ENCODE measurements at regions not wholly inside any gene's neighbourhood (a gene's known extent, or its start where the extent isn't known, plus 50 kb on each side); places are given as distances from the start of the nearest gene placed in this dataset.

DNA sequence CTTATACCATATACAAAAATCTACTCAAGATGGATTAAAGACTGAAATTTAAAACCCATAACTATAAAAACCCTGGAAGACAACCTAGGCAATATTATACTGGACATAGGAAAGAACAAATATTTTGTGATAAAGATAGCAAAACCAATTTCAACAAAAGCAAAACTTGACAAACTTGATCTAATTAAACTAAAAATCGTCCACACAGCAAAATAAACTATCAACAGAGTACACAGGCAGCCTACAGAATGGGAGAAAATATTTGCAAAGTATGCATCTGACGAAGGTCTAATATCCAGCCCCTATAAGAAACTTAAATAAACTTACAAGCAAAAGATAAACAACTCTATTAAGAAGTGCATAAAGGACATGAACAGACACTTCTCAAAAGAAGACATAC is 240.1 kb downstream of the HGF start:
- DNase-seq (ENCODE audit: low spot score): no peak

- no peak for DNase-seq (ENCODE audit: low spot score)
Observed at GRCh38 chr7:81527651-81528050, 242.2 kb downstream of the HGF start.

DNA sequence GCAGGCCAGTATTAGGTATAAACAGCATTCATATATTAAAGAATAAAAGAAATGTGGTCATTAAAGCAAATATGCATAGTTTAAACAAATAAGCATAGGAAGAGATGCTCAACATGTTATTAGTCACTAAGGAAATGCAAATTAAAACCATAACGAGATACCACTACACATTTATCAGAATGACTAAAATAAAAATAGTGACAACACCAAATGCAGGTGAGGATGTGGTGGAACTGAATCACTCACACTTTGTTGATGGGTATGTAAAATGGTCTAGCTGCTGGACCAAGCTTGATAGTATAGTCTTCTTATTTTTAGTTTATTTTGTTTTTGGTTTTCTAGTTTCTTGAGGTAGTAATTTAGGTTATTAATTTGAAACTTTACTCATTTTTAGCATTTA is 242.9 kb downstream of the HGF start:
- no peak for DNase-seq (ENCODE audit: low spot score)

DNA sequence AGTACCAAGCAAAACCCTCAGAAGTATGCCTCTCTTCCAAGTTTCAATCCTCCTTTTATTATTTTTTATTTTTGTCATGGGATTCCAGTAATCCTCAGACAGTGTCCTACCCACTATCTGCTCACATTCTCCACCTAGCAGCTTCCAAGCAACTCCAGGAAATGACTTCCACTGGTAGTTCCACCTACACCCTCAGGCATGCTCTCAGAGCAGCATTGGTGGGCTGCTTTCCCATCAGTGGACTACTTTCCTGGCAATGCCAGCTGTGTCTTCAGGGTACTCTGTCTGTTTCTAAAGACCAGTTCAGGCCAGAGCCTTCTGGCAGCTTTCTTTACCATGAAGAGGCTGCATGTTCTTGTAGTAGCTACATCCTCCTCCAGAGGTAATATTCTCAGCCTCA is 244.0 kb downstream of the HGF start:
- DNase-seq (ENCODE audit: low spot score): no peak

DNA sequence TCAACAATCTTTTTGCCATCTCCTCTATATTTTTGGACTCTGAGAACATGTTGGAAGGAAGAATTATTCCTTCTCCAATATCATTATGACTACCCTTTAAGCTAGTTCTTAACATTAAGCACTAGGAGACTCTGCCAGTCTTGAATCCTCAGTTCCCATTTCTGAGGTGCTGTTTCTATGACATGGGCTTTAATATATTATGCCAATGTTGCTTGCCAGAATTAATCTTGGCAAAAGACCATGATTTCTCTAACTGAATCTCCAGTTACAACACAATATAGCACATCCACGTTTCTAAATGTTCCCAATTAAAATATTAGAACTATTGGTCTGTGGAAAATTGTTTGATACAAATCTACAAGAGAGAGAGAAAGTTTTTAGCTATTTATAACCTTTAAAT is 250.0 kb downstream of the HGF start:
- no peak for DNase-seq (ENCODE audit: low spot score)

DNA sequence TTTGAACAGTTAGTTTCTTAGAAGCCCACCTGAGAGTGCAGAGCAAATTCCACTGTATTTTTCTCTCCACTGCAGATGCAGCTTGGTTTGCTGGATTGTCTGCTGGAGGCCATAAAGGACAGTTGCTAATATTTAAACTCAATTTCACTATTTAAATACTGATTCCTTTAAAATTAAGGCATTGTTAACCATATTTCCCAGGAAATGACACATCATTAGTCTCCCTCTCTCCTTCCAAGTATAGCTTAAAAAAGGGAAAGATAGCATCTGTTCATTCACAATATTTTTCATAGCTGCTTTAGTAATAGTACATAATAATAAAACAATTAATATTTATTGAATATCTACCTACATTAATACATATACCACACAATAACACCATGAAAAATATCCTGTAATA is 252.9 kb downstream of the HGF start:
- no peak for DNase-seq (ENCODE audit: low spot score)

DNA sequence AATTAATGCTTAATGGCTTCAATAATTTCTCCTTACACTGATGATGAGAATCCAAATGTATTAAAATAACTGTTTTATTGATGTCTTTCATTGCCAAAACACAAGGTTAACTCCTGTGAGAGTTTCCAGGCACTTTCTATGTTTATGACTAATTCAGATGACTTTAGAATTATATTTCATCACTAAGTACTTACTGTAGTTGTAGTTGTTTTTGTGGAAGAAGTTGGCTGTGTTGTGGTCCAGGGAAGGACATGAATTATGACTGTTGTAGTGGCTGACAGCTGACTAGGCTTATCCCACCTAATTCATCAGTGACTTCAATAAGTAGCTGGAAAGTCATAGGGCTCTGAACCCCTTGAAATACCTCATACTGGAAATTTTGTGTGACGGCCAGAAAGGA is 254.8 kb downstream of the HGF start:
- no peak for DNase-seq (ENCODE audit: low spot score)

- no peak for DNase-seq (ENCODE audit: low spot score)
Observed at GRCh38 chr7:81514546-81514945, 255.3 kb downstream of the HGF start.

DNA sequence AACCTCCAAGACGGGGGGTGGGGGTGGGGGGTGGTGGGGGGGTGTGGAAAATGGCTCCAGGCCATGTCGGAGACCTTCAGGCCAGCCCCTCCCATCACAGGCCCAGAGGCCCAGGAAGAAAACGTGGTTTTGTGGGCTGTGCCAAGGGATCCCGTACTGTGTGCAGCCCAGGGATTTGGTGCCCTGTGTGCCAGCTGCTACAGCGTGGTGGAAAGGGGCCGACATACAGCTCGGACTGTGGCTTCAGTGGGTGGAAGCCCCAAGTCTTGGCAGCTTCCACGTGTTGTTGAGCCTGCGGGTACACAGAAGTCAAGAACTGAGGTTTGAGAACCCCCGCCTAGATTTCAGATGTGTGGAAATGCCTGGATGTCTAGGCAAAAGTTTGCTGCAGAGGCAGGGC is 259.7 kb downstream of the HGF start:
- DNase-seq (ENCODE audit: low spot score): no peak

DNA sequence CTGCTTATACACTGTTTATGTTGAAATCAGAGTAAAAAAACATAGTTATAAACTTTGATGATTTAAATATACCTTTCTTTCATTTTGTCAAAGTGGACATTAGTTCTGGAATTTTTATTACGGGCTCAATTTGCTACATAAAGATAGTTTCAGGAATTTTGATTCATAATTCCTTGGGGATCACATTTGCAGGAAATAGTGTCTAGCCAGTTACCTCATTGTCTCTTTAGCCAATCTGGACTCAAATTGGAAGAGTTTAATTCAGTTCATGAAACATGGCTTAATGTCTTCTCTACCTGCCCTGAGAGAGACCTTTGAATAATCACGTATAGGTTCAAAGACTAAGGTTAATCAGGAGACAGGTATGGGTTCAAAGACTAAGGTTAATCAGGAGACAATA is 262.6 kb downstream of the HGF start:
- no peak for DNase-seq (ENCODE audit: low spot score)

DNA sequence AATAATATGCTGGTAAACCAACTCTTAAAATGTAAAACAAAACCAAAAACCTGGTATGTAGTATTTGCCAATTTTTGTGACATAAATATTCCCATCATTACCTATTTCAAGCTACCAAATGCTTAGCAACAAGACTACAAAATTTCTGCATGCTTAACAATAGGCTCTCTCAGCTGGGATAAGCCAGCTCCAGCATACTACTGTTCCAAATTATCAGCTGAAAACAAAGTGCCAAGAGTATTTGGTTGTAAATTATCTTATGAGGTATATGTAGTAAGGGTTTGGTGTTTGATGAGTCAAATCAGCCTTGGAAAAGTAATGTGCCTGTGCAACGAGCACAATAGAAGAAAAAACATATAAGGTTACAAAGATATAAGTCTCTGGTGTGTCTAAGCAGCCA is 263.2 kb downstream of the HGF start:
- DNase-seq (ENCODE audit: low spot score): no peak

- no peak for DNase-seq (ENCODE audit: low spot score)
Observed at GRCh38 chr7:81503771-81504170, 266.1 kb downstream of the HGF start.

DNA sequence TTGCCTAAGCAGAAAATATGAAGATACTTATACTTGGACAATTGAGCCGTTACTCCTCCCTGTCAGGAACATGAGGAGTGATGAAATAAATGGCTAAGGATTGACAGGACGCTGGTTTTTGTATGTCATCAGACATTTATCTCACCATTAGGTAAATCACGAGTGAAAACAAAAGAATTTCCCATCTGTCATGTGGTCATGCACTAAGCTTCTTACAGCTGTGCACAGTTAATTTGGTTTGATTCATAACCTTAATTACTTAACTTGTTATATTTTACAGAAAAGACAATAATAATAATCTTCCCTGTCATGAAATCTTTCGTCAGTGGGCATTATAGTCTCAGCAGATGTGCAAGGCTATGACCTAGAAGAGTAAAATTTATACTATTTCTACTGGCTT is 266.5 kb downstream of the HGF start:
- DNase-seq (ENCODE audit: low spot score): no peak

GRCh38 chr7:81501220-81501619 is 268.6 kb downstream of the HGF start:
- DNase-seq (ENCODE audit: low spot score): no peak

GRCh38 chr7:81500631-81501030 is 269.2 kb downstream of the HGF start:
- DNase-seq (ENCODE audit: low spot score): no peak

GRCh38 chr7:81499262-81500116 is 270.4 kb downstream of the HGF start:
- peak; percentile 24 for DNase-seq (ENCODE audit: low spot score)

- no peak for DNase-seq (ENCODE audit: low spot score)
Observed at GRCh38 chr7:81498176-81498575, 271.7 kb downstream of the HGF start.

DNA sequence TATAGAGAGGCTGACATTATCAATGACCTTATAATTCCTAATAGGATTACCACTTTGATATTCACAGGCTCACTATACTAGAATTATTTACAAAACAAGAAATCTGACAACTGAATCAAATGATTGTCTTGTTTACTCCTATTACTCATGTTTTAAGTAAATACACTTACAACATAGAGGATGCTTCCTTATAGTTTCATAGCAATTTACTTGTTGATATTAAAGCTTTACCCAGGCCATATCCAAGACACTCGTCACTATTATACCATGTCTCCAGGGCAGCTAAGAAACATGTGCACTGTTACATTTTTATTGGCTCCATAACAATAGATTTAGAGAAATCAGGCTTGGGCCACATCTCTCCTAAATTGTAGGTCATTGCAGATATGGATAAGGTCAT is 276.9 kb downstream of the HGF start:
- no peak for DNase-seq (ENCODE audit: low spot score)

DNA sequence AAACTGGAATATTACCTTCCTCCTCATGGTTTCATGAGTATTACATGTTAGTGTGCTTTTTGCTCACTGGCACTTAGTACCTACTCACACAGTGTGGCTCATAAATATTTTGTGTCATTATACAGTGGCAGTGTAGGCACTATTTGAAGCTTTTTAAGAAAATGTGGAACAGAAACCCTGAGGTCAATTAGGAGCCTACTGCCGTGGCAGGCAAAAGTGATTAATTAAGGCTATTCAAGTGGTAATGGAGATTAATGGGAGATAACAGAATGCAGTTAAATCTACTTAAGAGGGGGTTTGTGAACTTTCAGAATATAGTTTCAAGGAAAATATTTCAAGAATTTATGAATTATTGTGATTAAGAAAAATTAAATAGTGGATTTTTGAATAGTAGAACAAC is 277.6 kb downstream of the HGF start:
- no peak for DNase-seq (ENCODE audit: low spot score)

DNA sequence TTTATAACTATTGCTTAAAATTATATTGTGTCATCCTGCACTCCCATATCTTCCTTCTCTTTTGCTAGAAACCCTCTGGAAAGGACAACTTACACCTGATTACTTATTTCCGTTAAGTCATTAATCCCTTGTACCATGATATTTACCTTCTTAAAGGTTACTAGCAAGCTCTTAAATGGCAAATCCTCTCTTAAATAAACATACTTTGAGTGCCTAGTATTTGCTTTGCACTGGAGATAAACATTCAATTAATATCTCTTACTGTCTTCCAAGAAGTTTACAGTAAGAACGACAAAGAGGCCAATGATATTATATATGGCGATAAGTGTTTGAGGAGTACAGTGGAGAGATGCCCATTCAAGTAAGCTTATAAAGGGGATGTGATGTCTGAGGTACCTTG is 278.3 kb downstream of the HGF start:
- no peak for DNase-seq (ENCODE audit: low spot score)

DNA sequence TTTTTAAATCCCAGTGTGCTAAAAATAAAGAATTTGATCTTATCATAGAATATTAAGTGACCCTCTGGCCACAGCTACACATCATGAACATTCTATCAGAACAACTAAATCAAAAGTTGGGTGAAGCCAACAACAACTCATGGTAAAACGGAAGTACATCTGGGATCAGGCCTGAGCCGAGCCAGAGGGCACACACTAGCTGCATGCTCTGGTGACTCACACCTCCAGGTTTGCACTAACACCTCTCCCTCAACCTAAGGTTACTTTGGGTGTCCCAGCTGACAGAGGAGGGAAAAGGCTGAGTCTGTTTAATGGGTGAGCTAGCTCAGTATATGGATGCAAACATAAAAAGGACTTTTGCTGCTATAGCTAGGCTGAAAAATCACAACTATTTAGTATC is 281.6 kb downstream of the HGF start:
- no peak for DNase-seq (ENCODE audit: low spot score)

DNA sequence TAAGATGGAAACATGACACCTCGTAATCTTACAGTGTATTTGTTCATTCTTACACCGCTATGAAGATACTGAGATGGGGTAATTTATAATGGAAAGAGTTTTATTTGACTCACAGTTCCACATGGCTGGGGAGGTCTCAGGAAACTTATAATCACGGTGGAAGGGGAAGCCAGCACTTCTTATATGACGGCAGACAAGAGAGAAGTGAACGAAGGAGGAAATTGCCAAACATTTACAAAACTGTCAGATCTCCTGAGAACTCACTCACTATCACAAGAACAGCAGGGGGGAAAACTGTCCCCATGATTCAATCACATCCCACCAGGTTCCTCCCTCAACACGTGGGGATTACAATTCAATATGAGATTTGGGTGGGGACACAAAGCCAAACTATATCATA is 282.3 kb downstream of the HGF start:
- DNase-seq (ENCODE audit: low spot score): no peak

DNA sequence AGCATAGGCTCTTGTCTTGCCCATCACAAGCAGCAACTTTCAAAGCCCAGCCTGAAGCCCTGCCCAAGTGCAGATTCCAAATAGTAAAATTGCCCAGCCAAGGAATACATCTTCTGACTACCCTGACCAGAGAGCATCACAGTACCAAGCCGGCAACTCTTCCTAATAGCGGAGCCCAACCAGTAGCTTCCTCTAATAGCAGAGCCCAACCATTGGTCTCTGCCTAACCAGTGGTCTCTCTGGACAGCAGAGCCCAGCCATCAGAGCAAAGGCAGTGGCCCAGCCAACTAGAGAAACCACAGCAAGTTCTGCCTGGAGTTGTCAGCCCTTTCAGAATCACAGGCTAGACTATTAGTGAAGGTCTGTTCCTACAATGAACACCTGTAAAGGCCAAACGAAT is 285.6 kb downstream of the HGF start:
- no peak for DNase-seq (ENCODE audit: low spot score)

DNA sequence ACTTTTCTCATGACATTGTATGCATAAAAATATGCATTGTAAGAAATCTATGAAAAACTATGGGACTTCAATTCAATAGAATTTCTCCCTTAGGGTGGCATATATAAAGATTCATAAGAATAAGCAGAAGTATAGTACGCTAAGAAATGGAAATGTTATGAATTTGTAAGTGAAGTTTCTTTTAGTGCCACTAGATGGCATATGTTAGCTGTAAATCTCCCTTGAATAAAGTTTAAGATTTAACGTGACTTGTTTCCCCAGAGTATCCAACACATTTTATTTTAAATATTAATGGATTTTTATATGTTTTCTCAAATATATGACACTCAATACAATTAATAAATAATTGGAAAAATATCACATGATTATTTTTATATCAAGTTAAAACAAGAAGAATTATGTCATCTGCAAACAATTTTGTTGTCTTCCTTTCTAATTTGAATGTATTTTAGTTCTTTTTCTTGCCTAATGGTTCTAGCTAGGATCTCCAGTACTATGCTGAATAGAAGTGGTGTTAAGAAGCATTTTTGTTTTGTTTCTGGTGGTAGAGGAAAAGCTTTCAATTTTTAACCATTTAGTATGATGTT is 287.2 kb downstream of the HGF start:
- DNase-seq (ENCODE audit: low spot score): peak; percentile 15

All from hematopoietic multipotent progenitor cell treated with erythropoietin and hydrocortisone succinate and interleukin-3 and kit ligand, for 17 days (in vitro differentiated cells).